ENCODE measurements at regions not wholly inside any gene's neighbourhood (a gene's known extent, or its start where the extent isn't known, plus 50 kb on each side); places are given as distances from the start of the nearest gene placed in this dataset.

DNA sequence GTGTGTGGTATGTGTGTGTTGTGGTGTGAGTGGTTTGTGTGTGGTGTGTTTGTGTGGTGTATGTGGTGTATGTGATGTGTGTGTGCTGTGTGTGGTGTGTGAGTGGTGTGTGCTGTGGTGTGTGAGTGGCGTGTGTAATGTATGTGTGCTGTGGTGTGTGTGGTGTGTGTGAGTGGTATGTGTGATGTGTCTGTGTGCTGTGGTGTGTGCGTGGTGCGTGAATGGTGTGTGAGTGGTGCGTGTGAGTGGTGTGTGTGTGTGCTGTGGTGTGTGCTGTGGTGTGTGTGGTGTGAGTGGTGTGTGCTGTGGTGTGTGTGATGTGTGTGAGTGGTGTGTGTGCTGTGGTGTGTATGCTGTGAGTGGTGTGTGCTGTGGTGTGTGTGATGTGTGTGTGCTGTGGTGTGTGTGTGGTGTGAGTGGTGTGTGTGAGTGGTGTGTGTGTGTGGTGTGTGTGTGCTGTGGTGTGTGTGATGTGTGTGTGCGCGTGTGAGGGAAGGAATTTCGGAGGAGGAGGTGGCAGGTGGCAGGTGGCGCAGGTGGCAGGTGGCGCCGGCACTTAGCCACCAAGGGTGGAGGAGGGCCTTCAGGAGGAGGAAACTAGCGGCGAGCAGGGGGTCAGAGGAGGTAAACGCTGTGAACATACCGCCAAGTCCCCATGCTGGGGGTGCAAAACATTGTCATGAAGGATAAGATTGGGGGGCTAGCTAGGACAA lies 191.8 kb downstream of the MELK start:
- no peak for DNase-seq (ENCODE audit: low read depth)

DNA sequence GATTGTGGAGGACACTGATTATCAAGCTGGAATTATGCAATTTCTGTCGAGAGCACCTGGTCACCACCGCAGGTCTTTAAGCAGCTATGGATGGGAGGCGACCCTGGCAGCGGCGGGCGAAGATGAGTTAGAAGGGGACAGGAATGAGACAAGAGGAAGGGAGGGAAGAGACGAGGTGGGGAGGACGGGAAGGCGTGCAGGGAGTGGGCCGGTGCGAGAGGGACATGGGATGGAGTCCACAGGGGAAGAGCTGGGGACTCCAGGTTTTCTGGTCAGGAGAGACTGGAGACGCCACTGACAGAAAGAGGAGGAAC lies 192.3 kb downstream of the MELK start:
- no peak for DNase-seq (ENCODE audit: low read depth)

DNA sequence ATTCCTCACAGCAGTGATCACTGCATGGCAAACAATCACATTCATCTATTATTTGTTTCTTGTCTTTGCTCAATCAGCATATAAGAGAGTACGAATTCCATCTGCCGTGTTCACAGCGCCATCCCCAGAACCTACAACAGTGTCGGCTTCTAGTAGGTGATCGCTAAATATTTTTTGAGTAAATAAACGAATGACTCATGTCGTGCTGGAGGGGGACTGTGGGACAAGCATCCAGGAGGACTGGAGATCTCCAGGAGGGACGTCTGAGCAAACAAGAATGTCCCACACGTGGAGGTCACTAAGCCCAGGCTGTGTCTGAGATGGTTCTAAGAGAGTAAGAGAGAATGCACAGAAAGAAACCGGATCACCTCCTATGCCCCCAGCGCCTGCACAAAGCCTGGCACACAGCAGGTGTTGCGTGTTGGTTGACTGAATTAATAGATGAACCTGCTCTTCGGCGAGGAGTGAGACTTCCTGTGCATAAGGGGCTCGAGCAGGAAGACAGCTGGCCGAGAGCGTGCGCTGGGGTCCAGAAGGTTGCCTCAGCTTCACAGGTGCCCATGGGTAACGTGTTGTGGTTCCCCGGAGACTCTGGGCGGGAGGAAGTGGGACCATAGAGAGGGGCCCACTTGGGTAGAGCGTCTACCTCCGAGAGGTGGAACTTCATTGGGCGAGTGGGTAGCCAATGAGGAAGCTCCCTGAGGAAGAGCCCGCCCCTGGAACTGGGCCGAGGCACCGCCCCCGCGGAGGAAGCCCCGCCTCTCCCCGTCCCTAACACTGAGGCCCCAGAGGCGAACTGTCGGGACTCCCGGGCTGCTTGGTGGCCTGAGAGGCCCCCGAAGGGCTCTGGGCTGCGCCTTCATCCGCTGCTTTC lies 193.0 kb downstream of the MELK start:
- DNase-seq (ENCODE audit: low read depth), result peak; percentile 57

DNA sequence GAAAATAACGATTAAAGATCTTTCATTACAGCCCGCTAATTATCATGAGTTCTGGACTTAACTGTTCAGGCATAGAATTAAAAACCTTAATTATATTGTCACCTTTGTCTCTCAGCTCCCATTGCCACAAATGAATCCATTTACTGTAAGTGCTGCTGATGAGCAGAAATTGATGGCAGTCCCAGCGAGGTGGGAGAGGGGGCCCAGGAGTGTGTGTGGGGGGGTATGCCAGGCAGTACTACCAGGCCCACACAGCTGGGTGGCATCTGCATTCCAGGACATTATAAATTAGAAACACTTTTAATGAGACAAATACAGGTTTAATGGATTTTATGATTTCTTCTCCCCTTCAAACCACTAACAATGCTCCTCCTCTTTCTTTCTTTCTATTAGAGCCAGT lies 196.0 kb downstream of the MELK start:
- DNase-seq (ENCODE audit: low read depth), result no peak

GRCh38 chr9:36770025-36770424 lies 197.3 kb downstream of the MELK start:
- no peak for DNase-seq (ENCODE audit: low read depth)

- peak; percentile 38 for DNase-seq (ENCODE audit: low read depth)
These were observed 200.0 kb downstream of the MELK start for GRCh38 chr9:36772449-36773403.

DNA sequence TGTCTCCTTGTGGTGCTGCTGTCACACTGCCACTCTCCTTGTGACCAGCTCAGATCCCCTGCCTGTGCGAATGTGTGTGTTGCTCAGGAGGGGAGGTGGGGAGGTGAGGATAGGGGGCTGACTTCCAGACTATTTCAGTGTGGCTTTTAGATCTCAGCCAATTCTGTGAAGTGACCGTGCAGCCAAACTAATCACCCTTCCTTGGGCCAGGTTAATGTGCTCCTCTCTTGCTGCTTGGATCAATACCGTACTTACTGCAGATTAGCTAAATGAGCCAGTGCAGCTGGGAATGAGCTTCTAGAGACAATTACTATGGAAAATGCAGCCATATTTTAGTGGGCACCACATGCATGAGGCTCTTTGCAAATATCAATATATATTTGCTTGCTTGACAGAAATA lies 206.0 kb downstream of the MELK start:
- DNase-seq (ENCODE audit: low read depth), result no peak

DNA sequence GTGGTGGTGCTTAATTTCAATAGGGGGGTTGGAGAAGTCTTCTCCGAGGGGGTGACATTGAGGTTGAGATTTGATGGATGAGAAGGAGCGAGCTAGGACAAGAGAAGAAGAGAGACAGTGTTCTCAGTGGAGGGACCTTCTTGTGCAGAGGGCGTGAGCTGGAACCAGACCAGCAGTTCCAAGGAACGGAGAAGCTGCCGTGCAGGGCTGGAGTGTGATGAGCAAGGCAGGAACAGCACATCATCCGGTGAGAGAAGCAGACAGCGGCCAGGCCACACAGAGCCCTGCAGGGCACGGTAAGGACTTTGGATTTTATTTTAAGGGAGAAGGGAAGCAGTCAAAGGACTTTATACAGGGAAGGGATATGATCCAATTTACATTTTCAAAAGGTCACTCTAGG lies 206.9 kb downstream of the MELK start:
- DNase-seq (ENCODE audit: low read depth), result no peak

GRCh38 chr9:36780186-36780585 lies 207.5 kb downstream of the MELK start:
- DNase-seq (ENCODE audit: low read depth), result no peak

- DNase-seq (ENCODE audit: low read depth), result peak; percentile 49
These were observed 208.8 kb downstream of the MELK start for GRCh38 chr9:36781533-36781932.
